ENCODE measurements at regions not wholly inside any gene's neighbourhood (a gene's known extent, or its start where the extent isn't known, plus 50 kb on each side); places are given as distances from the start of the nearest gene placed in this dataset.
"Not testable (repeated sequence)": the region's sequence is repeated elsewhere in the genome, so short reads cannot be mapped to it uniquely, and the experiment has no call there.

GRCh38 chr9:115469841-115470240 is 351.9 kb upstream of the TNC start:
- H3K4me3 ChIP-seq (ENCODE audit: low read depth, low read length): no peak overlapping the region
- TF ChIP-seq CTCF (IDR thresholded peaks at IDR 0.05; ENCODE audit: low read depth, low read length): no peak
- ChIA-PET POLR2A (no interaction called here), CTCF (no interaction called here)
- no peaks in the 10 kb centered on the region for H3K27me3 ChIP-seq (ENCODE audit: control insufficient read depth, insufficient read depth, low read length)
- peaks cover 8% of the 10 kb centered on the region; the same call in 1 of the 2 replicates for H3K9me3 ChIP-seq (ENCODE audit: control insufficient read depth, insufficient read depth, low read length)
- H3K27ac ChIP-seq (ENCODE audit: low read depth, low read length): no peak overlapping the region
- no peak for DNase-seq (ENCODE audit: low read depth, low spot score)

DNA sequence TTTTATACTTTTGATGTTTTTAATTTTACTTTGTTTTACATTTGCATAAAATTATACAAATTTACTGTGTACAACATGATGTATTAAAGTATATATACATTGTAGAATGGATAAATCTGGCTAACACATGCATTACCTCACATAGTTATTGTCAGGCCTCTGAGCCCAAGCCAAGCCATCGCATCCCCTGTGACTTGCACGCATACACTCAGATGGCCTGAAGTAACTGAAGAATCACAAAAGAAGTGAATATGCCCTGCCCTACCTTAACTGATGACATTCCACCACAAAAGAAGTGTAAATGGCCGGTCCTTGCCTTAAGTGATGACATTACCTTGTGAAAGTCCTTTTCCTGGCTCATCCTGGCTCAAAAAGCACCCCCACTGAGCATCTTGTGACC is 355.1 kb upstream of the TNC start:
- H3K9me3 ChIP-seq (ENCODE audit: control insufficient read depth, insufficient read depth, low read length); POLR2A ChIA-PET; H3K4me3 ChIP-seq (ENCODE audit: low read depth, low read length); H3K27me3 ChIP-seq (ENCODE audit: control insufficient read depth, insufficient read depth, low read length); DNase-seq (ENCODE audit: low read depth, low spot score); CTCF ChIA-PET; H3K27ac ChIP-seq (ENCODE audit: low read depth, low read length): not testable (repeated sequence)

GRCh38 chr9:115481769-115482168 is 363.8 kb upstream of the TNC start:
- Histone ChIP-seq H3K4me3 (ENCODE audit: low read depth, low read length) (no peak overlapping the region), H3K27me3 (ENCODE audit: control insufficient read depth, insufficient read depth, low read length) (no peaks in the 10 kb centered on the region), H3K9me3 (ENCODE audit: control insufficient read depth, insufficient read depth, low read length) (no peaks in the 10 kb centered on the region), H3K27ac (ENCODE audit: low read depth, low read length) (no peak overlapping the region)
- CTCF ChIA-PET: no interaction called here
- POLR2A ChIA-PET: no interaction called here
- no peak for DNase-seq (ENCODE audit: low read depth, low spot score)
- TF ChIP-seq CTCF (IDR thresholded peaks at IDR 0.05; ENCODE audit: low read depth, low read length): no peak

GRCh38 chr9:115482747-115483146 is 364.8 kb upstream of the TNC start:
- Histone ChIP-seq H3K9me3 (ENCODE audit: control insufficient read depth, insufficient read depth, low read length) (no peaks in the 10 kb centered on the region), H3K27ac (ENCODE audit: low read depth, low read length) (no peak overlapping the region), H3K4me3 (ENCODE audit: low read depth, low read length) (no peak overlapping the region), H3K27me3 (ENCODE audit: control insufficient read depth, insufficient read depth, low read length) (no peaks in the 10 kb centered on the region)
- no peak for DNase-seq (ENCODE audit: low read depth, low spot score)
- no peak for TF ChIP-seq CTCF (IDR thresholded peaks at IDR 0.05; ENCODE audit: low read depth, low read length)
- ChIA-PET CTCF (no interaction called here), POLR2A (no interaction called here)

DNA sequence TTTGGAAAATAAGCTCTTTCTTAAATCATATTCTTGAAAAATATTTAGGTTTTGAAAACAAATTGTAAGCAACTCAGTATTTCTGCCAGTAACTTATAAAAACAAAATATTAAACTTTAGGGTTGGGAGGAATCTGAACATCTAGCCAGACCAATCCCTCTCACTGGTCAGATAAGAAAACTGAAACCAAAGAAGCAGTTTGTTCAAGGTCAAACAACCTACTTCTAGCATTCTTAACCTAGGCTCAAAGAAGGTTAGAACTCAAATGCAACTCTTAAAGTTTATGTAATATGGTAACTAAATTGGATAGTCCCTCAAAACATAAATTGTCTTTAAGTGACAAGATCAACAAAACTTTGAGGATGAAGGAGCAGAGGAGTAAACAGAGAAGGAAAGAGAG is 374.9 kb upstream of the TNC start:
- no peaks in the 10 kb centered on the region for H3K9me3 ChIP-seq (ENCODE audit: control insufficient read depth, insufficient read depth, low read length)
- H3K27me3 ChIP-seq (ENCODE audit: control insufficient read depth, insufficient read depth, low read length): no peaks in the 10 kb centered on the region
- H3K27ac ChIP-seq (ENCODE audit: low read depth, low read length): no peak overlapping the region
- H3K4me3 ChIP-seq (ENCODE audit: low read depth, low read length): no peak overlapping the region
- CTCF ChIA-PET: no interaction called here
- no peak for DNase-seq (ENCODE audit: low read depth, low spot score)
- no peak for TF ChIP-seq CTCF (IDR thresholded peaks at IDR 0.05; ENCODE audit: low read depth, low read length)
- POLR2A ChIA-PET: no interaction called here

- TF ChIP-seq CTCF (IDR thresholded peaks at IDR 0.05; ENCODE audit: low read depth, low read length): no peak
- POLR2A ChIA-PET: no interaction called here
- Histone ChIP-seq H3K4me3 (ENCODE audit: low read depth, low read length) (no peak overlapping the region), H3K9me3 (ENCODE audit: control insufficient read depth, insufficient read depth, low read length) (no peaks in the 10 kb centered on the region), H3K27ac (ENCODE audit: low read depth, low read length) (no peak overlapping the region), H3K27me3 (ENCODE audit: control insufficient read depth, insufficient read depth, low read length) (no peaks in the 10 kb centered on the region)
- CTCF ChIA-PET: no interaction called here
- DNase-seq (ENCODE audit: low read depth, low spot score): no peak
Measured at GRCh38 chr9:115494393-115494792, 376.4 kb upstream of the TNC start.
